ENCODE measurements at regions not wholly inside any gene's neighbourhood (a gene's known extent, or its start where the extent isn't known, plus 50 kb on each side); places are given as distances from the start of the nearest gene placed in this dataset.

DNA sequence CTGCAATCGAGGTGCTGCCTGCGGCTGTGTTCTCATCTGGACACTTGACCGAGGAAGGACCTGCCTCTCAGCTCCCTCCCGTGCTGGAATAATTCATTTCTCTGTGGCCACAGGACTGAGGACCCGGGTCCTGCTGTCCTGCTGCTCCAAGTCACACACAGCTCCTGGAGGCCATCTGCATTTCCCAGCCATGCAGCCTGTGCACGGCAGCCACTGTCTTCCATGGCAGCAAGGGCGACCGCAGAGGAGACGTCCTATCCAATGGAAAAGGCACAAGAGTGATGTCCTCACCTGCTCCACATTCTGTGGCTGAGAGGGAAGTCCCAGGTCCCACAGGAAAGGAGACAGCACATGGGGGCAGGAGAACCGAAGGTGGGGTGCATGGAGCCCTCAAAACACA is 495.8 kb downstream of the BRD1 start:
- TF ChIP-seq CTCF (IDR thresholded peaks at IDR 0.05) (no peak), EZH2 (IDR thresholded peaks at IDR 0.05; ENCODE audit: borderline replicate concordance, insufficient read depth, low read depth, low read length, poor library complexity, severe bottlenecking) (no peak)
